GF-D8 (cell line): ENCODE measurements at regions not wholly inside any gene's neighbourhood (a gene's known extent, or its start where the extent isn't known, plus 50 kb on each side); places are given as distances from the start of the nearest gene placed in this dataset.

Experiments
- DNase-seq: peaks from one replicate; lab custom pipeline; 2025; lab: John Stamatoyannopoulos, UW

GRCh38 chr3:45277636-45278035 lies 51.5 kb upstream of the TMEM158 start:
- DNase-seq: no peak

- DNase-seq: no peak
Measured at GRCh38 chr3:45280232-45280631, 54.1 kb upstream of the TMEM158 start.

DNA sequence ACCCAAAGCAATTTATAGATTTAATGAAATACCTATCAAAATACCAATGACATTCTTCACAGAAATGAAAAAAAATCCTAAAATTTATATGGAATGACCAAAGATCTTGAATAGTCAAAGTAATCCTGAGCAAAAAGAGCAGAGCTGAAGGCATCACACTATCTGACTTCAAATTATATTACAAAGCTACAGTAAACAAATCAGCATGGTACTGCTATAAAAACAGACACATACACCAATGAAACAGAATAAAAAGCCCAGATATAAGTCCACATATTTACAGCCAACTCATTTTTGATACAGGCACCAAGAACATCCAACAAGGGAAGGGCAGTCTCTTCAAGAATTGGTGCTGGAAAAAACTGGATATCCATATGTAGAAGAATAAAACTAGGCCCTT lies 54.9 kb upstream of the TMEM158 start:
- DNase-seq: no peak

DNA sequence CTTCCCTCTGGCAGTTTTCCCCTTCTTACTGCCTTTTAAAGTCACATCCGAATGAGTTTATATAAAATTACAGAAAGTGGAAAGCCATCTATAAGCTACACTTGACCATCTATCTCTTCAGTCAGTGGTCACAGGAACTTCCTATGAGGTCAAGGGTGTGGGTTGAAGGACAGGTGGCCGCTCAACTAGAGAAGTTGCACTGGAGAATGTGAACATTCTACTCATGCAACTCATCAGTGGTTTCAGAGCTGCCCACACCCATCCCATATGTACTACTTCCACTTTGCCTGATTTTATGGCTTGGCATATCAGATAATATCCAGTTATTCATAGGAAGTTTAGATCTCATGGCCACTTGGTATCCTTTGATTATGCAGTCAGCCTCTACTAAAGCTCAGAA lies 57.4 kb upstream of the TMEM158 start:
- no peak for DNase-seq

- DNase-seq: no peak
Measured at GRCh38 chr3:45297331-45297730, 71.2 kb upstream of the TMEM158 start.

GRCh38 chr3:45302470-45302869 lies 76.4 kb upstream of the TMEM158 start:
- DNase-seq: no peak

GRCh38 chr3:45306406-45307008 lies 80.4 kb upstream of the TMEM158 start:
- DNase-seq: no peak

DNA sequence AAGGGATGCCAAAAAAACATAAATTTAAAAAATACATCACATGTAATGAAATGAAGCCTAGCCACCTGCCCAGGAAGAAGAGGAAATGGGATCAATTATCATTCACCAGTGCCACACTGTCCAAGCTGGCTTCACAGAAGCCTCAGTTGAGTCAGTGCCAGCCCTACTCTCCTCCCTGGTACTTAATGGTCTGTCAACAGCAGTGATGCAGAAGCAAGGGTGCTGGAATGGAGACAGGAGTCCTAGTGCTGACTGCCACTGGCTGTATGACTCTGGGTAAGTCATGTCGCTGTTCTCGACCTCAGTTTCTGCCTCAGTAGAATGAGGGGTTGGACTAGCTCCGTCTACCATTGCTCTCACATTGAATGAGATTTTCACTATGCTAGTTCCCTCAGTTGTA lies 78.5 kb upstream of the LARS2 start:
- DNase-seq: no peak

- DNase-seq: no peak
Measured at GRCh38 chr3:45311327-45311726, 77.0 kb upstream of the LARS2 start.

- DNase-seq: no peak
Measured at GRCh38 chr3:45311953-45312801, 76.2 kb upstream of the LARS2 start.

DNA sequence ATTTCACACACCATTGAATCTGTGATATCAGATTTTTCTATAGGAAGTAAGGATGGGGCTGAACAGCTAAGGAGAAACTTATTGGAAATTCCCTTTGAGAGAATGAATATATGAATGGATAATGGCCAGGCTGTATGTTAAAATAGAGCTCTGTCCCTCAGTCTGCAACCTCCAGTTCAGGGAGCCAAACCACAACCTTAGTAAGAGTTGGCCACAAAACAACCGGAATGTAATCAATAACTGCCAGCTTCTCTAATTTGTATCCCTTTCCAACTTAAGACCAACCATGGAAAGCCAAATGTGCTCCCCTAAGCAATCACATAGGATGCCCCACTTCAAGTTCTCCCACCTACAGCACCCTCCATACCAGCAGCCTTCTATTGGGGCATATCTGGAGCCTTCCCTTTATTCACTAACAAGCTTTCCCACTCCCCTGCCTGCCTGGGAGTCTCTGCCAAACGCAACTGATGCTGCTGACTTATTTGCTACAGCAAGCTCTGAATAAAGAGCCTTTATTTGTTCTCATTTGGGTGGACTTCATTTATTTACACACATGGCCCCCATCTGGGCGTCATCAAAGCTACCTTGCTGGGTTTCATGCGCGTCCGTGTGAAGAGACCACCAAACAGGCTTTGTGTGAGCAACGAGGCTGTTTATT lies 75.4 kb upstream of the LARS2 start:
- DNase-seq: no peak

GRCh38 chr3:45313743-45314403 lies 74.5 kb upstream of the LARS2 start:
- DNase-seq: no peak

DNA sequence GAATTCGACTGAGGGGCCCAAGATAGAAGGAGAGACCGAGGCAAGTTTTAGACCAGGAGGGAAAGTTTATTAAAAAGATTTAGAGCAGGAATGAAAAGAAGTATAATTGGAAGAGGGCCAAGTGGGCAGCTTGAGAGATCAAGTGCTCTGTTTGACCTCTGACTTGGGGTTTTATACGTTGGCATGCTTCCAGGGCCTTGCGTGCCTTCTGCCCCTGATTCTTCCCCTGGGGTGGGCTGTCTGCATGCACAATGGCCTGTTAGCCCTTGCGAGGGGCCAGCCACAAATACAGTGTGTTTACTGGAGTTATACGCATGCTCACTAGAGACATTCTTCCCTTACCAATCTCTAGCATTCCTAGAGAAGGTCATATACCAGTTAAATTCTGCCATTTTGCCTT lies 70.7 kb upstream of the LARS2 start:
- DNase-seq: no peak

GRCh38 chr3:45318689-45319088 lies 69.7 kb upstream of the LARS2 start:
- no peak for DNase-seq

DNA sequence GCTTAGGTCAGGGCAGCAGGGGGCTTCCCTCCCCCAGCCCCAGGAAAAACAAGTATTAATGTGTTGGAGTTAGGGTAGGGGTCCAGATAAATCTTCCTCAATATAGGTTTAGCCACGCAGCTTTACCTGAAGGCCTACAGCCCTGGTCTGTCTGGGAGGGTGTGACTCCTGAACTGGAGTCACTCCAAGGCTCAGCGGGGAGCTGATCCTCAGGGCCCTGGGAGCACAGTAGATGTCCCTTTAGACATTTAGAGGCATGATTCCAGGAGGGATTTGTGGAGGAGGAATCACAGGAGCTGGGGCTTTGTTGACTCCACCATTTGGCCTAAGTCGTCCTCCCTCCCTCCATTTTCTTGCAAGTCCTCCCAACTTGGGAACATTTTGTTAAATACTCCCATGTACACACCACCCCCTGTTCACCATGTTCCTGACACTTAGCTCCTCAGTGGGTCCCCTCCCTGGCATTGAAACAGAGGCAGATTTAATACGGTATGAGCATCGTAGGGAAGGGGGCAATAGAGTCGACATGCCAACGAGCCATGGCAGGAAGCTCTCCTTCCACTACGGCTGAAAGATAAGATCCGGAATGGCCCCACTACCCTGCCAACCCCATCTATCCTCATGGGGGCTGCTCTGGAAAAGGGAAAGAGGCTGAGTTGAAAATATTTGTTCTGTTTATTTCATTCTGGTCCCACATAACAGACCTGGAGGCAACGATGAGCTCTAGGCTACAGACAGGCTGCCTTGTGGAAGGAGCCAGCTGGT lies 69.0 kb upstream of the LARS2 start:
- DNase-seq: no peak

DNA sequence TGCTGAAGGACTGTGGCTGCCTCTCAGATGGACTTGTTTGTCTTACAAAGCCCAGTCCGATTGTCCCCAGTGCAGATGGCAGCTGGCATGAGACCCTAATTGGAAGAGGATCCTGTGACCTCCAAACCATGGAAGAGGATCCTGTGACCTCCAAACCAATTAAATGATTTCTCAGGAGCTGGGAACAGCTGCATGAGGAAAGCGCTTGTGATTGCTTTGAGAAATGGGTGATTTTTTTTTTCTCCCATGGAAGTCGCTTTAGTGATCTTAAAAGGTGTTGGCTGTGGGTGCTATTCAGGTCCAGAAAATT lies 68.4 kb upstream of the LARS2 start:
- DNase-seq: no peak

GRCh38 chr3:45320986-45321385 lies 67.4 kb upstream of the LARS2 start:
- DNase-seq: no peak

GRCh38 chr3:45321607-45322391 lies 66.6 kb upstream of the LARS2 start:
- DNase-seq: no peak

- no peak for DNase-seq
Measured at GRCh38 chr3:45322616-45323015, 65.8 kb upstream of the LARS2 start.

DNA sequence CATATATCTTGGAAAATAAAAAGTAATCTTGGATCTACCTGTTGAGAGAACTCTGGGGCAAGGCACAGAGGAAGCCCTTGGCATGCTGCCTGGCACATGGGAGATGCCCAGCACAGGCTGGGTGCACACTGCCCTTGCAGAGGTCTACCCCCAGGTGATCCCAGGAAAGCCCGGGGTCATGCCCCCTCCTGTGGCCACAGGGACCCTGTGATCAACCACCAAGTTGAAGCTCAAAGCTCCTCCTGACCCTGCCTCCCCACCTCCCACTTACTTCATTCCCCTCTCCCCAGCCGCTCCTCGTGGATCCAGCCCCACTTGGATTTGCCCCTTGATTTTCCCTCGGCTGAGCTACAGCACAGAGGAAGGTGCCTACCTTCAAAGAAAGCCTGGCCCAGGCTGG lies 62.7 kb upstream of the LARS2 start:
- DNase-seq: no peak

DNA sequence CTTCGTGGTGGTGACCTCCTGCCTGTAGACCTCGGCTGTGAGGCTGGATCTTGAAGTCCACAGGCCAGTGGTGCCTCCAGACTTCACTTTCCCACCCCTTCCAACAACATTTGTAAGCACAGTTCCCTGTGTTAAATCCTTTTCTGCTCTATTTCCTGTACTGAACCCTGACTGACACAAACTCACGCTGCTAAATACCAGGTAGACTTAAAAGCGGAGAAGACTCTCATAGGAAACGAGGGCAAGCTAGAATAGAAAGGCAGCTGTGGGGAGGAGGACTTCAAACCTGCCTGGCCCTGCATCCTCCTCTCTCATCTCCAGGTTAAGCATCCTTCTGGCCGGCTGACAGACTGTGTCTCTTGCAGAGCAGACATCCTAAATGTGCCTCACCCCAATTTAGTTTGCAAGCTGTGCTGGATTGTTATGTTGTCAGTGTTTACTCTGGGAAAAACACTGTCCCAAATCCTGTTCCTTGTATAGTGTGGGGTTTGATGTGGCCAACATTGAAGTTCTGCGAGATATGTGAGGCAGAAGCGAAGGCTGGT lies 58.5 kb upstream of the LARS2 start:
- no peak for DNase-seq
